HCT116 (cell line): ENCODE measurements at regions not wholly inside any gene's neighbourhood (a gene's known extent, or its start where the extent isn't known, plus 50 kb on each side); places are given as distances from the start of the nearest gene placed in this dataset.

ENCODE experiments used
- ATAC-seq: fragments of 200-7000 bp; cut with Tn5 transposase; 2 replicates; pipeline ENCODE4 v1.9.1; 2020; ENCODE audit warnings: mild to moderate bottlenecking, moderate library complexity
- BruUV-seq: library from RNA; stranded (reverse); fragments of 400-500 nt; replicated peaks from 2 replicates; lab custom pipeline; 2021; lab: Mats Ljungman, UMichigan
- CTCF ChIA-PET: fragments of 300-600 bp; sonication (Branson Sonifier 250); formaldehyde crosslinking; loops from one replicate; lab custom pipeline; 2021; ENCODE audit warnings: antibody characterized with exemption; lab: Charles Lee
- POLR2A ChIA-PET: fragments of 300-600, 350-600 bp; sonication (Branson Sonifier 250); formaldehyde crosslinking; loops from one replicate; lab custom pipeline; 2021; ENCODE audit warnings: antibody characterized with exemption; lab: Charles Lee
- RAD21 ChIA-PET, 2 experiments: fragments of 300-600 bp; sonication (Branson Sonifier 250); formaldehyde crosslinking; loops; one replicate each; lab custom pipeline; 2023; ENCODE audit warnings: low total read pairs in 2 of 2; ENCODE audit not compliant: uncharacterized antibody in 2 of 2, unreplicated experiment in 2 of 2, low non-redundant PET in 1 of 2; lab: Charles Lee
- DNase-seq: peaks from one replicate; pipeline ENCODE4 v3.0.0-alpha.2; 2010; ENCODE audit warnings: low read depth, low spot score
- H2AFZ ChIP-seq: fragments of 200-600 bp; shearing (Covaris generic), sonication (generic); 2 replicates; pipeline ENCODE4 v1.6.1; 2017; ENCODE audit warnings: low read depth, mixed run types, mixed read lengths, antibody characterized with exemption, low read length; ENCODE audit not compliant: poor library complexity, severe bottlenecking
- H3K27ac ChIP-seq: 2 replicates; pipeline ENCODE4 v1.5.1; 2012; ENCODE audit warnings: low read depth, low read length
- H3K27me3 ChIP-seq: fragments of 200-600 bp; sonication (generic); 2 replicates; pipeline ENCODE4 v1.6.1; 2016; ENCODE audit warnings: mixed run types, low read length, mixed read lengths; ENCODE audit not compliant: insufficient read depth
- H3K36me3 ChIP-seq, 2 experiments: fragments of 200-500 bp in 1 of 2; fragments of 200-600 bp in 1 of 2; sonication (Bioruptor generic) in 1 of 2; sonication (generic) in 1 of 2; 2 replicates each; pipeline versions ENCODE4 v1.5.1 to v1.6.1; 2014 to 2016; ENCODE audit warnings: low read length in 2 of 2, inconsistent platforms in 1 of 2, mixed read lengths in 1 of 2, mixed run types in 1 of 2; ENCODE audit not compliant: insufficient read depth in 2 of 2, control insufficient read depth in 1 of 2
- H3K4me1 ChIP-seq, 2 experiments: fragments of 200-600 bp in 1 of 2; sonication (generic) in 1 of 2; 2 replicates each; pipeline versions ENCODE4 v1.5.1 to v1.6.1; 2012 to 2017; ENCODE audit warnings: low read length in 2 of 2, inconsistent platforms in 1 of 2, mild to moderate bottlenecking in 1 of 2, mixed read lengths in 1 of 2, mixed run types in 1 of 2, moderate library complexity in 1 of 2; ENCODE audit not compliant: insufficient read depth in 2 of 2, control insufficient read depth in 1 of 2
- H3K4me2 ChIP-seq: fragments of 200-600 bp; sonication (generic); 2 replicates; pipeline ENCODE4 v1.6.1; 2017; ENCODE audit warnings: mixed run types, low read length, mixed read lengths
- H3K4me3 ChIP-seq, 2 experiments: fragments of 200-600 bp in 1 of 2; sonication (generic) in 1 of 2; replicated peaks in 1 of 2; 2 replicates each; pipeline ENCODE4 v1.5.1; 2011 to 2016; ENCODE audit warnings: low read length in 2 of 2, control low read depth in 1 of 2, low read depth in 1 of 2, mild to moderate bottlenecking in 1 of 2, mixed read lengths in 1 of 2, mixed run types in 1 of 2
- H3K79me2 ChIP-seq: fragments of 200-600 bp; sonication (generic); 2 replicates; pipeline ENCODE4 v1.6.1; 2017; ENCODE audit warnings: mild to moderate bottlenecking, mixed run types, low read length, moderate library complexity, mixed read lengths; ENCODE audit not compliant: insufficient read depth
- H3K9ac ChIP-seq: fragments of 200-600 bp; sonication (generic); 2 replicates; pipeline ENCODE4 v1.6.1; 2016; ENCODE audit warnings: low read length, mixed read lengths
- H3K9me2 ChIP-seq: fragments of 200-600 bp; sonication (generic), shearing (Covaris generic); 2 replicates; pipeline ENCODE4 v1.6.1; 2017; ENCODE audit warnings: mixed run types, mild to moderate bottlenecking, moderate library complexity; ENCODE audit not compliant: insufficient read depth
- H3K9me3 ChIP-seq, 2 experiments: fragments of 200-500 bp in 1 of 2; fragments of 200-600 bp in 1 of 2; sonication (Bioruptor generic) in 1 of 2; sonication (generic) in 1 of 2; 2 replicates each; pipeline ENCODE4 v1.6.1; 2014 to 2017; ENCODE audit warnings: low read length in 2 of 2, mixed read lengths in 2 of 2, inconsistent platforms in 1 of 2, low read depth in 1 of 2, mild to moderate bottlenecking in 1 of 2, mixed run types in 1 of 2, moderate library complexity in 1 of 2; ENCODE audit not compliant: control insufficient read depth in 1 of 2, insufficient read depth in 1 of 2
- H4K20me1 ChIP-seq: fragments of 200-600 bp; sonication (generic), shearing (Covaris generic); 2 replicates; pipeline ENCODE4 v1.6.1; 2017; ENCODE audit warnings: mixed run types, mild to moderate bottlenecking, moderate library complexity; ENCODE audit not compliant: insufficient read depth
- EZH2 ChIP-seq: fragments of 200-600 bp; sonication (generic); IDR thresholded peaks from 2 replicates; pipeline ENCODE4 v1.6.1; 2017; ENCODE audit warnings: antibody characterized with exemption, mixed run types
- FOSL1 ChIP-seq: IDR thresholded peaks from 2 replicates; pipeline ENCODE4 v1.6.1; 2012; ENCODE audit warnings: low read depth
- JUND ChIP-seq: IDR thresholded peaks from 2 replicates; pipeline ENCODE4 v1.6.1; 2012
- ZBTB33 ChIP-seq: IDR thresholded peaks from 2 replicates; pipeline ENCODE4 v1.6.1; 2011; ENCODE audit warnings: mild to moderate bottlenecking, low read length, moderate library complexity; ENCODE audit not compliant: insufficient replicate concordance; ENCODE audit errors: extremely low read depth
- intact Hi-C: fragments of 100-400 bp; cut with micrococcal nuclease; formaldehyde crosslinking; loops from 2 replicates; pipeline ENCODE4 v1.10.0; 2022
- TF ChIP-seq, protein P1 (sequence below), 3 experiments: fragments of 200-600 bp in 1 of 3; sonication (generic) in 1 of 3; IDR thresholded peaks in 2 of 3; conservative IDR thresholded peaks in 1 of 3; 2 replicates each; pipeline ENCODE4 v1.5.1; 2012 to 2017; ENCODE audit warnings: low read depth in 2 of 3, low read length in 2 of 3, antibody characterized with exemption in 1 of 3, borderline replicate concordance in 1 of 3, control low read depth in 1 of 3, mild to moderate bottlenecking in 1 of 3, mixed read lengths in 1 of 3, mixed run types in 1 of 3, moderate library complexity in 1 of 3; ENCODE audit not compliant: insufficient read depth in 1 of 3

DNA sequence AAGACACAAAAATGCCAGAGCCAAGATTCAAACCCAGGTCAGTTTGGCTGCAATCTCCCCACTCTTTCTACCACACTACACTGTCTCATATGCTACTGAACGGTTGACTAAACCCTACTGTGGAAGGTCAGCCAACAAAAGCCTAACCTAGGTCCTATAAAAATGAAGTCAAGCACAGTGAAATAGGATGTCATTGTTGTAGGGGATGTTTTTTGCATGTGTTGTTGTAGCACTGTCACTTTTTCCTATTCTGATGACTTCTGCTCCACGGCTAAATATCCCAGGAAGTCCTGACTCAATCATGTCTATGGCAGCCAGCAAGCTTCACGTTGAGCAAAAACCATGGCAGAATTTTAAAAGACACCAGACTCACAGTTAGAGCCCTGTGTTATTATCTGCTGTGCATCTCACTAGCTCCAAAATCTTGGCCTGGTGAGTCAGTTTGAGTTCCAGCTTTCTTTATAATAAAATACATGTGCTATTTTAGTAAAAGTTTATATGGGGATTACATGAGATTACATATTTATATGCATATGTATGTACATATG, 322.1 kb upstream of the NT5E start:
- Histone ChIP-seq H3K36me3 (no peaks in the 10 kb centered on the region), H3K79me2 (no peaks in the 10 kb centered on the region), H3K4me1 (no peaks in the 10 kb centered on the region), H2AFZ (no peak overlapping the region), H3K27ac (no peak overlapping the region), H3K9ac (no peak overlapping the region), H3K9me2 (no peaks in the 10 kb centered on the region), H3K4me3 (no peak overlapping the region), H3K4me2 (no peak overlapping the region), H4K20me1 (no peaks in the 10 kb centered on the region), H3K27me3 (0 out of 2 replicates have a peak, but pooled peaks cover 9% of the 10 kb centered on the region), H3K9me3 (no peaks in the 10 kb centered on the region)
- intact Hi-C loops = loop anchor here (5.0 to 10.0 kb wide), 4 partner anchors 113 to 885 kb away; no protein-coding TSS in a partner anchor
- BruUV-seq = no TSS peak
- ChIA-PET RAD21 (no interaction called here), CTCF (interaction anchor here (1.9 to 2.2 kb wide), 2 partner anchors 10 to 195 kb away, joined by 6 read pairs; no protein-coding TSS in a partner anchor), POLR2A (no interaction called here)
- ATAC-seq (no peak), DNase-seq (no peak)
- TF ChIP-seq FOSL1 (no peak), JUND (no peak), EZH2 (no peak), ZBTB33 (no peak)
- TF ChIP-seq, protein P1, sequence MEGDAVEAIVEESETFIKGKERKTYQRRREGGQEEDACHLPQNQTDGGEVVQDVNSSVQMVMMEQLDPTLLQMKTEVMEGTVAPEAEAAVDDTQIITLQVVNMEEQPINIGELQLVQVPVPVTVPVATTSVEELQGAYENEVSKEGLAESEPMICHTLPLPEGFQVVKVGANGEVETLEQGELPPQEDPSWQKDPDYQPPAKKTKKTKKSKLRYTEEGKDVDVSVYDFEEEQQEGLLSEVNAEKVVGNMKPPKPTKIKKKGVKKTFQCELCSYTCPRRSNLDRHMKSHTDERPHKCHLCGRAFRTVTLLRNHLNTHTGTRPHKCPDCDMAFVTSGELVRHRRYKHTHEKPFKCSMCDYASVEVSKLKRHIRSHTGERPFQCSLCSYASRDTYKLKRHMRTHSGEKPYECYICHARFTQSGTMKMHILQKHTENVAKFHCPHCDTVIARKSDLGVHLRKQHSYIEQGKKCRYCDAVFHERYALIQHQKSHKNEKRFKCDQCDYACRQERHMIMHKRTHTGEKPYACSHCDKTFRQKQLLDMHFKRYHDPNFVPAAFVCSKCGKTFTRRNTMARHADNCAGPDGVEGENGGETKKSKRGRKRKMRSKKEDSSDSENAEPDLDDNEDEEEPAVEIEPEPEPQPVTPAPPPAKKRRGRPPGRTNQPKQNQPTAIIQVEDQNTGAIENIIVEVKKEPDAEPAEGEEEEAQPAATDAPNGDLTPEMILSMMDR (IDR thresholded peaks at IDR 0.05 in 2 of 3, conservative IDR thresholded peaks at IDR 0.05 in 1 of 3; ENCODE audit: borderline replicate concordance in 1 of 3, insufficient read depth in 1 of 3, low read depth in 2 of 3, low read length in 2 of 3) = no peak
